ENCODE measurements at regions not wholly inside any gene's neighbourhood (a gene's known extent, or its start where the extent isn't known, plus 50 kb on each side); places are given as distances from the start of the nearest gene placed in this dataset.

- TF ChIP-seq YY1 (IDR thresholded peaks at IDR 0.05; ENCODE audit: insufficient read depth, insufficient read length) (no peak), ZNF274 (IDR thresholded peaks at IDR 0.05; ENCODE audit: low read depth, low read length) (no peak)
These were observed 414.7 kb upstream of the NAALADL2 start for GRCh38 chr3:174444391-174444790.

Data from NT2/D1 (cell line).